IPS DF 4.7 (cell line): ENCODE measurements at regions not wholly inside any gene's neighbourhood (a gene's known extent, or its start where the extent isn't known, plus 50 kb on each side); places are given as distances from the start of the nearest gene placed in this dataset.
"Not testable (repeated sequence)": the region's sequence is repeated elsewhere in the genome, so short reads cannot be mapped to it uniquely, and the experiment has no call there.

Experiments used
- DNase-seq: peaks from one replicate; pipeline ENCODE4 v3.0.0-alpha.2; 2013; ENCODE audit warnings: low spot score; ENCODE audit errors: extremely low read depth

DNA sequence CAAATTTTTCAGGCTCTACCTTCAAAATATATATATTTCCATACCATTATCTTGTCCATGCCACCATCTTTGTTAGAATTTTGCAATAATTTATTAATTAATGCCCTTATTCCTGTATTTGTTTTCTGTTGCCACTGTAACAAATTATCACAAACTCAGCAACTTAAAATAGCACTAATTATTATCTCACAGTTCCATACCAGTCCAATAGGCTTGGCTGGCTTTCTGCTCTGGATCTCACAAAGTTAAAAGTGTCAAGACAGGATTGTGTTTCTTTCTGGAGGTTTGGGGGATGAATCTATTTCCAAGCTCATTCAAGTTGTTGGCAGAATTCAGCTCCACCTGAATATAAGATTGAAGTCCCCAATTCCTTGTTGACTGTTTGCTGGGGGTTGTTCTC lies 58.6 kb upstream of the SLC38A4 start:
- DNase-seq, result no peak

DNA sequence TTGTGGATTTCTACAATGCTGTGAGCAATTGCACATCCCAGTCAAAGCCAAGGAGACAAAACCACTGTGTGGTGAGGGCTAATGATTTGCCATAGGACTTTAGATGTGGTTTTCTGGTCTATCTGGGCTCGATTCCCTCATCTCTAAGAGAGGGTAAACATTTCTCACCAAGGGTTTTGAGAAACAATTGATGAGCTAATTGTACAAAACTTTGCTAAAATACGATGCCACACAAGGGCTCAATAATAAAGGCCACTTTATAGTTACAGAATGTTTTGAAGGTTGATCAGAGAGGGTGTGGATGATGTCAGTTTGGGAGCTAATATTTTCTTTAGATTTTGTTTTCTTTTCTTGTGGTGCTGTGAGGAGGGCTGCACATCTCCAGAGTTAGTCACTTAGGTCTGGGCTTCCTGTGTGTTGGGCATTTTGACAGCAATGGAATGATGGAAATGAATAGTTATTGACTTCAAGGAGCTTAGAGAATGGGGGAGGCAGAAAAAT lies 60.8 kb upstream of the SLC38A4 start:
- DNase-seq, result no peak

DNA sequence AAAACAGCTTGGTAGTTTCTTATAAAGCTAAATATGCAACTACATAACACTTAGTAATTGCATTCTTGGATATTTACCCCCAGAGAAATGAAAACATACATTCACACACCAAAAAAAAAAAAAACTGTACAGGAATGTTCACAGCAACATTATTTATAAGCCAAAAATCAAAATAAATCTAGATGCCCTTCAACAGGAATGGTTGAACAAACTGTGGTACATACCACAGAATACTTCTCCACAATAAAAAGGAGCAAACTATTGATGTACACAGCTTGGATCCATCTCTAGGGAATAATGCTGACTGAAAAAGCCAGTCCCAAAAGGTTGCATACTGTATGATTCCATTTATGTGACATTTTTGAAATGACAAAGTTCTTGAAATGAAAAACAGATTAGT lies 62.1 kb upstream of the SLC38A4 start:
- no peak for DNase-seq

DNA sequence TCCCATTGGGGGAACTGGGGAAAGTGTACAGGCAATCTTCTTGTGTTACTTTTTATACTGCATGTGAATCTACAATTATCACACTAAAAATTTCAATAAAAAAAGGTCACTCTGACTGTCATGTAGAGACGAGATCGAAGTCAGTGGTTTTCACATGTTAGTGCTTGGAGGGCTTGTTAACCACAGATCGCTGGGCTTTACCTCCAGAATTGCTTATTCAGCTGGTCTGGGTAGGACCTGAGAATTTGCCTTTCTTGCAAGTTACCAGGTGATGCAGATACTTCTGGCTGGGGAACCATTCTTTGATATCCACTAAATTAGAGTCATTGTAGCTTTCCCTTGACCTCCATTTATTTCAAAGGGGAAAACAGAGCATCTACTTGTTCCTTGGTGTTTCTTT lies 62.8 kb upstream of the SLC38A4 start:
- DNase-seq, result no peak

DNA sequence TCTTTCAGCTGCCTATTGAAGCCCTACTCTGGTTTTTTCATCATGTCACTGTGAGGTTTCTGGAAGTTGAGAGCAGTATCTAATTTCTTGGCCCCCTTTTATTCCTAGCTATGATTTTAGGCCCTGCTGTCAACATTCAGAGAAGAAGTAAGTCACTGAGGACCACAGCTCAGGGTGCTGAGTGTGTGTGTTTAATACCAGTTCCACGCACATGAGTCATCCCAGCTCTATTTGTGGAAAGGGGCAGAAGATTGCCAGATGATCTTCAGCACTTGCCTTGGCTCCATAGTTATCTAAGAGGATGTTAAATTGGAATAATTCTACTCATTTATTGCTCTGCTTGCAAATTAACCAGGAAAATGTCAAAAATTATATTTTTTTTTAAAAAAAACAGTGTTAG lies 65.5 kb upstream of the SLC38A4 start:
- no peak for DNase-seq

DNA sequence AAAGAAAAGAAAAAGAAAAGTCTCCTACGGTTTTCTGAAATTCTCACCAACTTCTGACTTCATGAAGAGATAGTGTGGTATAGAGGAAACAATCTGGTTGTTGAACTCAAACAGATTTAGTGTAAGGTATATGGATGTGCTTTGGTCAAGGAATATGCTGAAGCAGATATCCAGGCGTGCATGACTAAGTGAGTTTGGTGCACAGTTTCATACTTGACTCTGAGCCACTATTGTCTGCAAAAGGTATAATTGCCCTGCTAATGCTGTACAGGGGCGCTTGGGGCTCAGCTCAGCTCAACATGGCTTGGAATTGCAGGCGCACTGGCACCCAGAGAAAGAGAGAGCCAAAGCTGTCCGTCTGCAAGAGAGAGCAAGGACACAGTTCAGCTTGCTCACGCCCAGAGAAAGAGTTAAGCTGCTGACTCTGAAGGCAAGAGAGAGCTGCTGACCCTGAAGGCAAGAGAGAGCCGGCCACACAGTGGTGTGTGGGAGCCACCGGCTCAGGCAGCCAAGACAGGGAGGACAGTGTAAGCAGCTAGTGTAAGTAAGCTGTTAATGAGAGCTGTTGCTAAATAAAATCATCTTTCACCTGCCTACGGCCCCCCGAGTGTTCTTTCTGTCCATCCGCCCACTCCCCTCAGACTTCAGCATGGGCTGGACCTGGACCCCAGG lies 66.4 kb upstream of the SLC38A4 start:
- DNase-seq, result no peak

DNA sequence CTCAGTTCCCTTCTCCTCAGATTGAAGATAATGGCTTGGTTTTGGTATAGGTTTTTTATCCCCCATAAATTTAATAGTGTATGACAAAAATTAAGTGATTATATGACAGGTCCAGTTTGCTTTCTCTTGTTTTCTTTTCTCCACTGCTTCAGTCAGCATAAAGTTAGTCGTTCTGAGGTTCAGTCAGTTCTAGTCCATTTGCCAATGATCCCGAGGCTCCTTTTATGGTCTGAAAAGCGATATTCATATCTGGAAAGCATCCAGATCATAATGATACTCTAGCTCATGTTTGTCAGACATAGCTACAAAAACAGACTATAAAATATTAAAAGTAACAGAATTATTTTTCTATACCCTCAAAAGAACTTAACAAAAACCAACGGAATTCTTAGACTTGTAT lies 67.1 kb upstream of the SLC38A4 start:
- no peak for DNase-seq

DNA sequence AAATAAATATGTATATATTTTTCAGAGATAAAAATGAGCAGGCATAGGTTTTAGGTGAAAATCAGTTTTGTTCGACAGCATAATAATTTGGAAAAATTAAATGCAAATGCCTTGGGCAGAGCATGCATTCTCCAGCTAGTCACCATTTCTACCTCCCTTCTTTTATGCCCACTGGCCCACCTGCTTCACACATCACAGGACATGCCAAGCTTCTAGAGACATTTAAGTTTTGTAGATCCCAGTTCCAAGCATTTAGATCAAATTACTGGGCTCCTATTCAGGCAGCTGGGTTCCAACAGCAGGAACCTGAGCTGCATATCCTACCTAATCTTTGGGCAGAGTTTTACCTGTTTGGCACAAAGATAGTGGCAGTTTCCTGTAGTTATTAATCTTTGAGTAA lies 67.6 kb upstream of the SLC38A4 start:
- no peak for DNase-seq

DNA sequence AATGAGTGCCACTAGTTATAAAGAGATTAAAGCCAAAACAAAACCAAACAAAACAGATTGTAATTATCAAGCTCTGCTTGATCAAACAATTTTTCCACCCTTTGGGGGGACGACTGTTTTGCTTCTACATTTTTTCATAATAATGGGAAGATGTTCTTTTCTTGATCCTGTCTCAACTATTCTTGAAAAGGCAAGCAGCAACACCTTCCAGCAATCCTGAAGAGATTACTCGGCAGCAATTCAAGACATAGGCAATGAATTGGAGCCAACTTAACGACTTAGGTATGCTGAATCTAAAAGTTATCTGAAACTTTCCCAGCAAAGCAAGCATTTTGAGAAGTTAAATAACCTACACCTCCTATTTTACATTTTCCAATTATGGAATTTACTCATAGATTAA lies 69.9 kb upstream of the SLC38A4 start:
- no peak for DNase-seq

DNA sequence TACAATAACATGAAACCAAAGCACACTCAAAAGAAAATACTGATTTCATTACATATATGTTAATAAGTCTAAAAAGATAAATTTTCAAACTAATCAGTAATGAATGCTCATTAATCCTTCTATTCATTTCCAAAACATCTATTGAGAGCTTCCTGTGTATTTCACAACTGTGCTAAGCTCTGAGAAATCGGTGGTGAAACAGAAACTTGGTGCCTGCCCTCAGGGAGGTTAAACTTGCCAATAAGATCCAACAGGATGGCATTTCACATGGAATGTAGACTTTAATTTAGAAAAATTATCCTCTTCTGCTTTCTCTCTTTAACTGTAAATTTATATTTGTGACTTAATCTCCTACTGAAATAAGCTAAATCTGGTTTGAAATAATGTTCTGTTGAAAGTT lies 70.9 kb upstream of the SLC38A4 start:
- no peak for DNase-seq

DNA sequence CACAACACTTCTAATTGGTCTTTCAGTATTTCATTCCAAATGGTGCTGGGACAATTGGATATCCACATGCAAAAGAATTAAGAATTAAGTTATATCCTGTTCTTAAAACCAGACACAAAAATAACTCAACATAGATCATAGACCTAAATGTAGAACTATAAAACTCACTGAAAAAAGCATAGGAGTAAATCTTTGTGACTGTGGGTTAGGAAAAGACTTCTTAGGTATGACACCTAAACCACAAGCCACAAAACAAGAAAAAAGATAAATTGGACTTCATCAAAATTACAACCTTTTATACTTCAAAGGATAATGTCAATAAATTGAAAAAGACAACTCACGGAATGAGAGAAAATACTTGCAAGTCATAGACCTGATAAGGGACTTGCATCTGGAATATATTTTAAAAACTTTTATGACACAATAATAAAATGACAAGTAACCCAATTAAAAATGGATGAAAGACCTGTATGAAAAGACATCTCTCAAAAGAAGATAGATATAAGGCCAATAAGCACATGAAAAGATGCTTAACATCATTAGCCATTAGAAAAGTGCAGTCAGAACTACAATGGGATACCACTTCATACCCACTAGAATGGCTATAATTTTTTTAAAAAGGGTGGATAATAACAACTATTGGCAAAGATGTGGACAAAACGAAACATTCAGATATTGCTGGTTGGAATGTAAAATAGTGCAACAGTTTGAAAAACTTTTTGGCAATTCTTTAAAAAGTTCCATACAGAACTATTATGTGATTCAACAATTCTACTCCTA lies 72.5 kb upstream of the SLC38A4 start:
- DNase-seq, result no peak

DNA sequence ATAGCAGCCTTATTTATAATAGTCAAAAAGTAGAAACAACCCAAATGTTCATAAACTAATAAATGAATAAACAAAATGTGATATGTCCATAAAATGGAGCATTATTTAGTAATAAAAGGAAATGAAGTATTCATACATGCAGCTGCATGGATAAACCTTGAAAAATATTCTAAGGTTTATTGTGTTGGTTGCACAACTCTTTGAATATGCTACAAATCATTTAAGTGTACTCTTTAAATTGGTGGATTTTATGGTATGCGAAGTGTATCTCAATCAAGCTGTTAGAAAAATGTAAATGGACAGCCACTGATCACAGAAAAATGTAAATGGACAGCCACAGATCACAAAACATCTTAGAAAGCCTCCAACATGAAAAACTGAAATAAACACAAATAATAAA lies 73.2 kb upstream of the SLC38A4 start:
- no peak for DNase-seq

DNA sequence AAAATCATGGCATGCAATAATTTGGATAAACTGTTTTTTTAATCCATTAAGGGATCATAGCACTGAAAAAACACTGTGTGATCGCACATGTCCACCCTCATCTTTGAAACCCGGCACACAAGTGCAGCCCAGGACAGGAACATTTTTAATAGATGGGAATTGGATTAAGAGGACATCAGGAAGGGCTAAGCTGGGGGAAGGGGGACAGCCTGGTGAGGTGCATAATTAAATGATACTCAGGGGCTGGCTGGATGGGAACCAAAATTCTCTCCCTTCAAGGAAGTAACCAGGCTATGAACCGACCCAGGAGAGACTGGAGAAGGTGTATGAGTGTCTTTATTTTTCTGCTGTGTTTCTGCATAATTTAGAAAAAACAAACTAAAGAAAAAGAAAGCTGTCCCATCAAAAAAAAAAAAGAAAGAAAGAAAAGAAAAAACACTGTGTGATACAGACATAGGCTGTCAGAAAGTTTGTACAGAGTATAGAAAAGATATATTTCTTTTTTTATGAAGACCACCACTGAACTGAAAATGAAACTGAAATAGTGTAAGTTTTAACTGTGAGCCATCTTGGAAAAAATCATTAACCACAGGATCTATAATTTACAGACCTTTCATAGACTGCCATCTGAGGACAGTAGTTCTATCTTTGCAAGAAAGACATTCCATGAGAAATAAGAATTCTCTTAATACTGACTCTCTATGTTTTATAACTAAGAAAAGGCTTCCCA lies 75.1 kb upstream of the SLC38A4 start:
- DNase-seq, result no peak

DNA sequence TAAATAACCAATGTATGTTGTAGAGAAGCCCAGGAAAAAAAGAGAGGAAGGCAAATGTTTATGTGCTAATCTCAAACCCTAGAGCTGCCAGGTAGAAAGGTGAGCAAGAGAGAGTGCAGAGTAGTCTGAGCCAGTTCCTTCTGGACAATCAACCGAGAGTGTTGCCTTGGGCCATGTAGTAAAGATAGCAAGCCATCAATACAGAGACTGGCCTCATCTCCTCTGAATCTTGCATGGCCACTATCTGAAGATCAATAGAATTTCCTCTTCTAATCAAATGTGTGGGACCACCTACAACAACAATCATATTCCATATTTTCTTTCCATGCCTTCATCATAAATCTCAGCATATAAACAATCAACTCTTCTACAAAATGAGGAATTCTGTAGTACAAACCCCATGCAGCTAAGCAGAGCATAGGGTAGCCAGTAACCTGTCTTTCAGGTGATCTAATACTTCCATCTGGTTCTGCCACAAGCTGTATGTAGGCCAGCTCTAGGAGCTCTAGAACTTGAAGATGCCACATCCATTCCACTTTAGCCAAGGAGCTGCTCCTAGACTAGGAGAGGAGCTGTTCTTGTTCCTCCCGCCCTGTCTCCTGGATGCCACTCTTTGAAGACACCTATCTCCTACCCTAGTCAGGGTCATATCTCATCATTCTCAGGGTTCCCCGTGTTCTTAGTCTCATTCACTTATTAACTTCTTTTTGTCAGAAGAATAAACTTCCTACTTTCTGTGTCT lies 75.8 kb upstream of the SLC38A4 start:
- no peak for DNase-seq

DNA sequence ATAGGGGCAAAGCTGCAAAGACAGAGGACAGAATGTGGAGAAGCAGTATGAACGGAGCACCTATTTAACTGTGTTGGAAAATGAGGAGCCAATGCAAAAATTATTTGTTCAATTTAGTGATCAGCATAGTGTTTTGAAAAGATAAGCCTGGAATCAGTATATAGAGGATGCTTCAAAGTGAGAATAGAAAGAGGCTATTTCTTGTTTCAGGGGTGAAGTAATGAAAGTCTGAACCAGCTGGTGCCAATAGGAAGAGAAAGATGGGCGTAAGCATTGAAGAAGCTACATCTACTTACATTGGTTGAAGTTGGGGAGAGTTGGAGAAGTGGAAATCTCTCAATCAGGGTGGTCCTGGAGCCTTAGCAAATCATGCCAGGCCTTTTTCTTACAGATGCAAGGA lies 77.3 kb upstream of the SLC38A4 start:
- DNase-seq, result no peak

DNA sequence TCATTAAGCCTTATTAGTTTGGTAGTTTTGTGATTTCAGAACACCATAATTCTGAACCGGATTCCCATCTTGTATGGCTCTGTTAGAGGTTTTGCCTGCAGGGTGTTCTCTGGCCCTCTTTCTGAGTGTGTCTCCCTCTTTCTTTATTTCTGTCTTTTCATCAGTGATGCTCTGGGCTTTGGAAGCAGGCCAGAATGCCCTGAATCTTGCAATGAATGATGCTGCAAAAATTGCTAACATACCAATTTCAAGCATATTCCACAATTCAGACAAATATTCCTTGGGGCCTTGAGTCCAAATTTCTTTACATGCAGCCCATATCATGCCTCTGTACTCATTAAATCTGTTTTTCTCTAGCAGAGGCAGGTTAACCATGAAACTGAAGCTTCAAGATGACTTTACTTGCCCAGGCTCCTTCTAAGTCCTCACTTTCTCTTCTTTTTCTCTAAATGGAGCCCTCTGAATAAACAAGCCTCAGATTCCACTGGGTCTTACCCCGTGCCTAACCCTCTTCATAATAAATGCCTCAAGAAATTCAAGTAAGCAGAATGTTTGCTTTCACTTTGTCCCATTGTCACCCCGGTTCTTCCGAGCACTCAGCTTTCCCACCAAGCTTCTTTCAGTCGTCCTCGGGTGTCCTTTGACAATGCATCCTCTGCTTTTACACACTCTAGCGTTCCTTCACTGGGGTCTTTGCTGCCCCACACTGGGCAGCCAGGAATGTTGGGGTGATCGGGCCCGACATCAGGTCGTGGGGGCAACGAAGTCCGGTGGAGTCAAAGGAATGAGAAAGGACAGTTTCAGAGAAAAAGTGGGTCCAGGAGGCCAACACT lies 78.8 kb upstream of the SLC38A4 start:
- no peak for DNase-seq

DNA sequence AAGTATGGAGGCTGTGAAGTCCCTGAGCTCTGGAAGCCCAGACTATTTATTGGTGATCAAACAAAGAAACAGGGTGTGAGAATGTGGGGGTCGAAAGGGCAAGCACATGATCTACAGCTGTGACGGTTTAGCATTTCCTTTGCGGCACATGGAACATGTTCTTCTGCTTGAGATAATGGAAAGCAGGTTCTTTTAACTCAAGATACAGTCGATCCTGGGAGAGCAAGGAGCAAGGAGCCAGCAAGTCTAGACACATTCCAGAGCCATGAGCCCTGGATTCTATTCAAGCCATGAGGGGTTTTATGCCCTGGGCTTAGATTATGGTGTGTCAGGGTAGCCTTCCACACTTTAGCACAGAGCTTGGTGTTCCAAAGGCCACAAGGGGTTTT lies 79.4 kb upstream of the SLC38A4 start:
- DNase-seq, result not testable (repeated sequence)

DNA sequence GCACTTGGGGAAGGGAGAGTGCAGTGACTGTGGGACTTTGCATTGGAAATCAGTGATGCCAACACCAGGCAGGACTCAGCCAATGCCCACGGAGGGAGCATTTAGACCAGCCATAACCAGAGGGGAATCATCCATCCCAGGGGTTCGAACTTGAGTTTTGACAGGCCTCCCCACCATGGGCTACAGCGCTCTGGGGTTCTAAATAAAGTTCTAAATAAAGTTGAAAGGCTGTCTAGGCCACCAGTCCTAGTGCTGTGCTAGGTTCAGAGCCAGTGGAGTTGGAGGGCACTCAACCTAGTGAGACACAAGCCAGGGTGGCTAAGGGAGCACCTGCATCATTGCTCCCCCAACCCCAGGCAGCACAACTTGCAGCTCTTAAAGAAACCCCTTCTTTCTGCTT lies 82.0 kb upstream of the SLC38A4 start:
- DNase-seq, result no peak

DNA sequence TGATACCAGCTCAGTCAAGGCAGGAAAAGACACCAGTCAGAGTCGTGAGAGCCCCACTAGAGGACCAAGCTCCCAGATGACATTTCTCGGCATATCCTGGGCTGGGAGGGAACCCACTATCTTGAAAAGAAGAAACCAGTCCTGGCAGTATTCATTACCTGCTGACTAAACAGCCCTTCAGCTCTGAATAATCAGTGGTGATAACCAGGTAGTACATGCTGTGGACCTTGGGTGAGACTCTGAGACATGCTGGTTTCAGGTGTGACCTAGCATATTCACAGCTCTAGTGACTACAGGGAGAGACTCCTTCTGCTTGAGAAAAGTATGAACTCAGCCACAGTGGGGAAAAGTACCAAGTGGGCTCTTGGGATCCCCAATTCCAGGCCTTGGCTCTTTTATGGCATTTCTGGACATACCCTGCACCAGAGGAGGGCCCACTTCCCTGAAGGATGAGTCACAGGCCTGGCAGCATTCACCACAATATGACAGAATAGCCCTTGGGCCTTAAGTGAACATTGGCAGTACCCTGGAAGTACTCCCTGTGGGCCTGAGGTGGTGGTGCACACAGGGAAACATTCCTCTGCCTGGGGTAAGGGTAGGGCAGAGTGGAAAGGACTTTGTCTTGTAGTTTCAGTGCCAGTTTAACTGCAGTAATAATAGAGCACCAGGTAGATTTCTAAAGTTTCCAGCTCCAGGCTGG lies 82.6 kb upstream of the SLC38A4 start:
- no peak for DNase-seq

DNA sequence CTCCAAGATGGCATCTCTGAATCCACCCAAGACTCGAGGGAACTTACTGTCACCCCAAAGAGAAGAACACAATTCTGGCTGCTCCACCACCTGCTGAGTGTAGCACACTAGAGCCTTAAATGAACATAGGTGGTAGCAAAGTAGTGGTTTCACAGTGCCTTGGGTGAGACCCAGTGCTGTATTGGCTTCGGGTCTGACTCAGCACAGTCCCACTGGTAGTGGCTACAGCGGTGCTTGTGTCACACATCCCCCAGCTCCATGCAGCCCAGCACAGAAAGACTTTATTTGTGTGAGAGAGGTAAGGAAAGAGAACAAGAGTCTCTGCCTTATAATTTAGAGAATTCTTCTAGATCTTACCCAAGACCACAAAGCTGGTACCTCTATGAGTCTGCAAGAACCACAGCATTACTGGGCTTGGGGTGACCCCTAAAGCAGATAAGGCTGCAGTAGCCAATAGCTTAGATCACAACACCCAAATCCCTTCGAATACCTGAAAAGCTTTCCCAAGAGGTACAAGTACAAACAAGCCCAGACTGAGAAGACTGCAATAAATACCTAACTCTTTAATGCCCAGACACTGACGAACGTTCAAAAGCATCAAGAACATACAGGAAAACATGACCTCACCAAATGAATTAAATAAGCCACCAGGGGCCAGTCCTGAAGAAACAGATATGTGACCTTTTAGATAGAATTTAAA lies 83.3 kb upstream of the SLC38A4 start:
- DNase-seq, result no peak
